ENCODE measurements at regions not wholly inside any gene's neighbourhood (a gene's known extent, or its start where the extent isn't known, plus 50 kb on each side); places are given as distances from the start of the nearest gene placed in this dataset.
A peak's percentile ranks its signal among the peaks of the same experiment; 100 is the strongest.

- DNase-seq (peak in 1 of 2 donors; percentile 70), ATAC-seq (ENCODE audit: low FRiP score in 2 of 2) (no peak)
- Histone ChIP-seq H3K36me3 (no peaks in the 10 kb centered on the region), H3K4me3 (no peak overlapping the region), H3K4me1 (no peaks in the 10 kb centered on the region), H3K9me3 (peaks cover 0 to 8% (median 2%) of the 10 kb centered on the region in 4 donors), H3K27me3 (no peaks in the 10 kb centered on the region), H3K27ac (no peak overlapping the region)
- TF ChIP-seq CTCF (IDR thresholded peaks at IDR 0.05) (no peak), POLR2A (IDR thresholded peaks at IDR 0.05) (no peak)
- 94 to 99% methylated on average over 12 to 50 of the region's 56 CpGs for WGBS, 2 donors
Observed at GRCh38 chr13:82257790-82258507, 1624.3 kb downstream of the SLITRK1 start.

GRCh38 chr13:82248762-82249161 is 1633.5 kb downstream of the SLITRK1 start:
- H3K36me3 ChIP-seq = no peaks in the 10 kb centered on the region
- 66 to 72% methylated on average over 1 of the region's 1 CpG for WGBS, 2 donors
- H3K9me3 ChIP-seq = no peaks in the 10 kb centered on the region

GRCh38 chr13:82245860-82246259 is 1636.4 kb downstream of the SLITRK1 start:
- no peak for DNase-seq
- 90% methylated on average over 1 of the region's 1 CpG for WGBS, 2 donors

More at GRCh38 chr13:82248762-82249161, 1633.5 kb downstream of the SLITRK1 start:
- no peak for TF ChIP-seq POLR2A (IDR thresholded peaks at IDR 0.05)
- TF ChIP-seq EP300 (IDR thresholded peaks at IDR 0.05) = no peak
- TF ChIP-seq POLR2AphosphoS5 (IDR thresholded peaks at IDR 0.05) = no peak
- no peak for TF ChIP-seq CTCF (IDR thresholded peaks at IDR 0.05)
- DNase-seq = no peak
- no peak overlapping the region for H3K4me3 ChIP-seq
- no peak for ATAC-seq (ENCODE audit: low FRiP score in 2 of 2)
- H3K27me3 ChIP-seq = no peaks in the 10 kb centered on the region
- H3K4me1 ChIP-seq = no peaks in the 10 kb centered on the region
- no peak overlapping the region for H3K27ac ChIP-seq

GRCh38 chr13:82224806-82225205 is 1657.5 kb downstream of the SLITRK1 start:
- Histone ChIP-seq H3K4me1 (no peaks in the 10 kb centered on the region), H3K4me3 (no peak overlapping the region), H3K36me3 (no peaks in the 10 kb centered on the region), H3K9me3 (no peaks in the 10 kb centered on the region), H3K27ac (no peak overlapping the region), H3K27me3 (no peaks in the 10 kb centered on the region)
- TF ChIP-seq POLR2AphosphoS5 (IDR thresholded peaks at IDR 0.05) = no peak
- no peak for TF ChIP-seq CTCF (IDR thresholded peaks at IDR 0.05)
- no peak for TF ChIP-seq EP300 (IDR thresholded peaks at IDR 0.05)
- no peak for TF ChIP-seq POLR2A (IDR thresholded peaks at IDR 0.05)
- no peak for ATAC-seq (ENCODE audit: low FRiP score in 2 of 2)
- WGBS, 2 donors = 72 to 75% methylated on average over 3 of the region's 3 CpGs
- no peak for DNase-seq

More at GRCh38 chr13:82245860-82246259, 1636.4 kb downstream of the SLITRK1 start:
- Histone ChIP-seq H3K4me3 (no peak overlapping the region), H3K9me3 (no peaks in the 10 kb centered on the region), H3K27me3 (no peaks in the 10 kb centered on the region), H3K4me1 (no peaks in the 10 kb centered on the region), H3K36me3 (no peaks in the 10 kb centered on the region), H3K27ac (no peak overlapping the region)
- TF ChIP-seq POLR2AphosphoS5 (IDR thresholded peaks at IDR 0.05) (no peak), EP300 (IDR thresholded peaks at IDR 0.05) (no peak), CTCF (IDR thresholded peaks at IDR 0.05) (no peak), POLR2A (IDR thresholded peaks at IDR 0.05) (no peak)
- ATAC-seq (ENCODE audit: low FRiP score in 2 of 2) = no peak

DNA sequence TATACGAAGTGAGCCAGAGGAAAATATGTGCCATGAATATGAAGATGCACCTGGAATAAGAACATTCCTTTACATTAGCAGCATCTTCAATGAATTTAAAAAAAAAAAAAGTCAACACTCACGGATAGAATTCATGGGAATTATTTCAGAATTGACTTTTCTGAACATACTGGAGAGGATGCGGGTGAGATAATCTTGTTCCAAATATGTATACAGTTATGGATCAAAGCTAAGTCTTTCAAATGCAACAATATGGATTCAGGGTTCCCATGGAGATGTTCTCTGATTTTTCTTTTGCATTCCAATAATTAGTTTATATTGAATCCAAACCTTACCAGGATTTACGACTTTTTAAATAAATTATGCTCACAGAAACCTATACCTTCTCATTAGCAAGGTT is 1660.7 kb downstream of the SLITRK1 start:
- TF ChIP-seq EP300 (IDR thresholded peaks at IDR 0.05) (no peak), POLR2A (IDR thresholded peaks at IDR 0.05) (no peak), POLR2AphosphoS5 (IDR thresholded peaks at IDR 0.05) (no peak), CTCF (IDR thresholded peaks at IDR 0.05) (no peak)
- H3K27me3 ChIP-seq = no peaks in the 10 kb centered on the region
- H3K27ac ChIP-seq = no peak overlapping the region
- ATAC-seq (ENCODE audit: low FRiP score in 2 of 2) = no peak
- H3K4me1 ChIP-seq = no peaks in the 10 kb centered on the region
- no peak for DNase-seq
- H3K9me3 ChIP-seq = no peaks in the 10 kb centered on the region
- 82 to 84% methylated on average over 4 of the region's 4 CpGs for WGBS, 2 donors
- no peak overlapping the region for H3K4me3 ChIP-seq
- H3K36me3 ChIP-seq = no peaks in the 10 kb centered on the region

All from upper lobe of left lung (tissue), 6 donors.